GM21529 (cell line): ENCODE measurements at regions not wholly inside any gene's neighbourhood (a gene's known extent, or its start where the extent isn't known, plus 50 kb on each side); places are given as distances from the start of the nearest gene placed in this dataset.

ENCODE experiments used
- ATAC-seq: cut with Tn5 transposase; IDR thresholded peaks from one replicate; pipeline ENCODE4 v1.9.1; 2021; ENCODE audit not compliant: unreplicated experiment

DNA sequence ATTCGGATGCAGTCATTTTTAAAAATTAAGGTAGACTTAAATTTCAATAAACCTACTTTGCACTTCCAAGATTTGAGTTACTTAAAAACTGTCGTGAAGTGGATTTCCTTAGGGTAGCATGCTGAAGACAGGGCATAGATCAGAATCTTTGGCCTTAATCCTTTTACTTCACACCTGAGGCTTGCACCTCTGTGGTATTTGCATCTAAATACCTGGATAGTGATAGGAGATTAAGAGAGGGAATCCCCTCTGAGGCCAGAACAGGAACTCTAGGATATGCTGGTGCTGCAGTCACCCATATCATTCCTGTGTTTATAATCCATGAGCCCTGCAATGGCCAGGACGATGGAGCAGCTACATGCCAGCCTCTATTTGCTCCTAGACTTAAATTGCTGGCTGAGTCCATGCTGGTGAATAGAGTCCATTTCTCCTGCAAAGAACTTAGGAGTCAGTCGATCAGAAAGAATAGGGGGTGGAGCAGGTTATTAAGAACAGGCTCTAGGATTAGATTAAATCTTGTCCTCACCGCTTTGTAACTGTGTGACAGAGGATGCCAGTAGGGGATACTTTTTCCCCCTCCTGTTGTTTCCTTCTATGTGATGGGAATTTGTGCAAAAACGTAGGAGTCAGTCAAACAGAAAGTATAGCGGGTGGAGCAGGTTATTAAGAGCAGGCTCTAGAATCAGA is 333.6 kb downstream of the DUSP10 start:
- no peak for ATAC-seq

DNA sequence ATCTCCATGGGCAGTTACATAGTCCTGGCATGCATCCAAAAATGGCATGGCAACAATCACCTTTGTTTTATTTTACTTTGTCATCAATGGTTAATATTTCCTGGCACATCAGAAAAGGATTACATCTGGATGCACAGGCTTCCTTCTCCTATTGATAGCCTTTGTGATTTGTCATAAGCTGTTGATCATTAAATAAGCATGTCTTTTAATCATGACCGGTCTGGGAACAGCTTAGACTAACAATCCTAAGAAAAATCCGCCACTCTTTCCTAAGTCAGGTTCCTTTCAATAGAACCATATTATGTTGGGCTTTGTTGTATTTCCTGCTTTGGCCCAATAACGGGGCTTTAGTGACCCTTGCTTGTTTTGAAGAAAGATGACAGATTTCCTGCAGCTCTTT is 330.6 kb downstream of the DUSP10 start:
- ATAC-seq, result no peak

DNA sequence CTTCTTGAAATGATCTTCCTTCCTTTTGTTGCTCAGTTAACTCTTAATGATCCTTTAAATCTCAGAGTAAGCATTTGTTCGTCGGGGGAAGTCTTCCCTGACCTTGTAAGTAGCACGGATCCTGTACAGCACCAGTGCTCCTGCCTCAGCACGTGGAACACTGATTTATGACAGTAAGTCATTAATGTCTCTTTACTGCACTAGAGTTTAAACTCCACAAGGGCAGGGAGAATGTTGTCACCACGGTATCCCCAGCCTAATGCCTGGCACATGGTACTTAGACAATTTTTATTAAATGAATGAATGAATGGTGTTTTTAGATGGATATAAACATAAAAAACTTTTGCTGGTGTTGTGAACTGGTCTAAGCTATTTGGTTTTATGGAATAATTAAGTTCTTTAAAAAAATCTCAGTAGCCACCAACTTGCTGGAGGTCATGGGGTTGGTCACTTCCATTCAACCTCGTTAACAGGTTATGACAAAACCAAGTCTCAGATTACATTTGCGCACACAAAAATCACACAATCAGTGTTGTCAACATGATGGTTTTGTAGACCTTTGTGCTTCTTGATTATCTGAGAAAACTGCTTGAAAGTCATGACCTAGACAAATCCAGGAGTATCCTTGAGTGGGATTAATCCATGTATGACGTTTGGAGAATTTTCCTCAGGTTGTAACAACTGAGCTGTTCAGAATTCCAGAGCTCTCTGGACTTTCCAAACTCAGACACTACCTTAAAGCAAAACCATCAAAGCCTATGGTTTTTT is 326.9 kb downstream of the DUSP10 start:
- no peak for ATAC-seq

DNA sequence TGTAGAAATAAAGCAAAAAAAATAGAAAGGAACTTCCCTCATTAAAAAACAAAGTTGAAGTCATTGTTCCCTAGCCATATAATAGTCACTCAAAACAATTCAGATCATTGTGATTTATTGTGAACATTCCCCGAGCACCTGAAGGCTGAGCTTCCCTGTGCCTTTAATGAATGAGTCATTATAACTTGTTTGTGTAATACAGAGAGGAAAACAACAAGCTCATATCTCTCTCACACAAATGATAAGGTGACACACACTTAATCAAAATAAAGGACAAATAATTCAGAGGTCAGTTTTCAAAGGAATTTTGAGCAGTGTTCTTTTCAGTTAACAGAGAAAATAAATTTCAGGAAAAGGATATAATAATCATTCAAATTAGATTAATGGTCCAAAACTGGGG is 326.2 kb downstream of the DUSP10 start:
- no peak for ATAC-seq

DNA sequence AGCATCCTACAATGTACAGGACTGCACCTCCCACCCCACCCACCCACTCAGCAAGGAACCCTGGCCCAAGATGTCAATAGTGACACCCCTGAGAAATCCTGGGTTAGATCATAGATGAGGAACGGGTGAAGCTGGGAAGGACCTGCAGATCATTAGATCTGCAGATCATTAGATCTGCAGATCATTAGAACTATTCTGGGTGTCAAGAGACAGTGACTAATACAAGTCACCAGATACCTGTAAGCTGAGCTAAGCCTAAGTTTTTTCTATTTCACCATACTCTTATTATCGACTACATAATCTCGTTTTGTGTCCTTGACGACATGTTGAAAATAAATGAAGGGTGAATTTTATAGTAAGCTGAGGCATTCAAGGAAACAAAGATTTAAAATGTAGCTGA is 325.7 kb downstream of the DUSP10 start:
- no peak for ATAC-seq

DNA sequence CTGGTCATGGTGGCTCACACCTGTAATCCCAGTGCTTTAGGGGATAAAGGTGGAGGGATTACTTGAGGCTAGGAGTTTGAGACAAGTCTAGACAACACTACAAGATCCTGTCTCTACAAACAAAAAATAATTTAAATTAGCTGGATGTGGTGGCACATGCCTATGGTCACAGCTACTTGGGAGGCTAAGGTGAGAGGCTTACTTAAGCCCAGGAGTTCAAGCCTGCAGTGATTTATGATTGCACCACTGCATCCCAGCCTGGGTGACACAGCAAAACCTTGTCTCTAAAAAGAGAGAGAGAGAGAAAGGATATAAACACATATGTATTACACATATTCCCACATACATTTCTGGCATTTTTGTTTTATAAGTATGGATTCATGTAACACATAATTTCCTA is 325.2 kb downstream of the DUSP10 start:
- ATAC-seq, result no peak

DNA sequence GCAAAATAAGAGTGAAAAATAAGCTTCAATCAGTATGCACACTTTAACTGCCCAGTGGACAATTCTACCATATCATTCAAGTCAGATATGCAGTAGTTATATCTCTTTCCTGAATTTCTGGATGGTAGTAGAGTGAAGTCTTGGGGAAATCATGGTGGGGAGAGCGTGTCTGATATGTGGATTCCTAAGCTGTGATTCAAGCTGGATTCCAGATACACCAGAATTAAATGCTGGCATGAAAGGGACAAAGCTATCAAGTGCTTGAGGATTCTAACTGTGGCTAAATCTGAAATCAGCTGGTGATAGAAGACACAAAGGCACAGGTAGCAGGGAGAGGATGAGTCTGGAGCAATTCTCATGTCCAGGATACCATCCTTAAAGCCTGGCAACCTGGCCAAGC is 323.5 kb downstream of the DUSP10 start:
- no peak for ATAC-seq

DNA sequence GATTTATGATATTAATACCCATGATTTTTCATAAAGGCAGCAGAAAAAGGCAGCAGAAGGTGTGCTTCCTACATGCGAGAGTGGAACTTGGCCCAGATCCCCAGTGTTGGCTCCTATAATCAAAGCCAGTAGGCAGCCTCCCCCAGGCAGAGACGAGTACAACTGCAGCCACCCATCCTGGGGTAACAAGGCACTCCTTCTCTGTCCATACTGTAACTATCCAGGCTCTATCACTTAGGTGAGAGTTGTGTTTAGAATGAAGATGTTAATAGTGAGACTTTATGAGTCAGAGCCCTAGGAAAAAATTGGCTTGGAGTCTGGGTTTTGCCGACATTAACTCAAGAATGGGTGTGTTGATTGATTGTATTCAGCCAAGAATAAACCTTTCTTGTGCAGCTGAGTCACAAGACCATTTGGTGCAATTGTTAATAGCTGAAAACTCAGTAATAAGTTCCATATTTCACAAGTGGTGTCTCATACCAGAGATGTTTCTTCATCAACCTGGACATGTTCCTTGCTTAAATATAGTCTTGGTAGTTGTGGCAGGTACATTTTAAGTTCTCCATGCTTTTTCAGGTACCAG is 322.3 kb downstream of the DUSP10 start:
- ATAC-seq, result no peak

DNA sequence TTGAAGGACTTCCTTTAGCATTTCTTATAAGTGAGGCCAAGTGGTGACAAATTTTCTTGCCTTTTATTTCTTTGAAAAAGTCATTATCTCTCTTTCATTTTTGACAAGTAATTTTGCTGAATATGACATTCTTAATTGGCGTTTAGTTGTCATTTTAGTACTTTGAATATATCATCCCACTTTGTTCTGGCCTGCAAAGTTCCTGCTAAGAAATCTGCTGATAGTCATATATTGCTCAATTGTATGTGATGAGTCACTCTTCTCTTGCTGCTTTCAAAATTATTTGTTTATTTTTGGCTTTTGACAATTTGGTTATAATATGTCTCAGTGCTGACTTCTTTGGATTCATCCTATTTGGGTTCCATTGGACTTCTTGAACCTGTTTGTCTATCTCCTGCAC is 312.6 kb downstream of the DUSP10 start:
- ATAC-seq, result no peak

DNA sequence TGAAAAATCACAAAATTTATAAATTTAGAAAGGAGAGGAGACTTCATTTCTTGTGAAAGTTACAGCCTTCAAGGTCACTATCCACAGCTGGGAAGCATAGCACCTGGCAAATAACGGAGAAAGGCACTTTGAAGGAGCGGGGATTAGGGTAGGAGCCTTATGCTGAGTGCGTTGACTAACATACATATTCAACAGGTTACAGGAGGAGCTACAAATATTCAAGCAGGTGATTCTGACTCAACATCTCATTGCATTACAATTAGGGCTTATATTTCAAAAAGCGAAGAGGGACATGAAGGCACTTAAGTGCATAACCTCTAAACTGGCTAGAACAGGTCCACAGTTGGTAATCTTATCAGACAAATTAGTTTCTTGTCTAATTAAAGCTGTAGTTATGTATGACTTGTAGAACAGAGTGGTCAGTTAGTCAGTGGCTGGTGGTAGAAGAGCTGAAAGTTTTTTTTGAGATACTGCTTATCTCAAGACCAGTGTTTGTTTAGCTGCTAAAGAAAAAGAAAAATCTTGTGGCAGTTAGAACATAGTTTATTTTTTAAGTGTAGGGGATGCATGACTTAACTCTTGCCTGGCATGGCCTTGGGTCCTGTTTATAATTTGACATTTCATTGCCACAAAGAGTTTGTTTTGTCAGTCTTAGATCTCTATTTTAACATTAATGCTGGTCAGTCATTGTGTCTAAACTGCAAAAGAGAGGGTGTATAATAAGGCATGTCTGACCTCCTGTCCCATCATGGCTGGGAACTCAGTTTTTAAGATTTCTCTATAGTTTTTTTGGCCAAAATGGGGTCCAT is 311.5 kb downstream of the DUSP10 start:
- ATAC-seq, result no peak

DNA sequence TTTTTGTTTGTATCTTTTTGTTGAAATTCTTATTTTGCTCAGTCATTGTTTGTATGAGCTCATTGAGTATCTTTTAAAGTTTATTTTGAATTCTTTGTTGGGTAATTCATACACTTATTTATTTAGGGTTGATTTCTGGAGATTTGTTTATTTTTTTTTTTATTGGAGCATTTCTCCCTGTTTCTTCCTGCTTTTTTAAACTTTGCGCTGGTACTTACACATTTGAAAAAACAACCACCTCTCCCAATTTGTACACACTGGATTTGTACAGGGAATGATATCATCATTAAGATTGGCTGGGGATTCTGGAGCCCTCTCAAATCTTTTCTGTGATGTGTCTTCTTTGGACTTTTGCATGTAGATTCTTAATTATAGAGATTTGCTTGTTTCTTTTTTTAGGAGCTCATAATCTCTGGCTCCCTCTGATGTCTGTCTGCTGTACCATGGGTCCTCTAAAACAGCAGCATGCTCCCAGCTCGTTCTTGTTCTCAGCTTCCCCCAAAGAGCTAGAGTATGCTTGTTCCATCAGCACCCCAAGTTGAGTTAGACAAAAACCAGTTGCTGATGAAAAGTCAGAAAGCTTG is 310.7 kb downstream of the DUSP10 start:
- no peak for ATAC-seq

DNA sequence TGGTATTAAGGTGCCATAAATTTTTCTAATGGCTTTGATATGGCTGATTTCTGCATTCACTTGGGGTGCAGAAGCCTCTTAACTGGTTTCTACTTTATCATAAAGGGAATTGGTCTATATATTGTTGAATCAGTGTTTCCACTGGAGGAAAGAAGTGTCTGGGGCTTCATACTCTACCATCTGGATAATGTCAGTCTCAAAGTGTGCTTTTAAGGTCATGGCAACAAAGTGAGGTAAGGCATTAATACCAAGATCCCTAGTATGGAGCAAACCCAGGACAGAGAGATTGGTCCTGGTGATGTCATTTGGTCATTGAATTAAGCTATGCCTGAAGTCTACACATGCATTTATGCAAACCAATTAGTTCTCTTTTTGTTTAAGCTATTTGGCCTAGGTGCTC is 309.9 kb downstream of the DUSP10 start:
- ATAC-seq, result no peak

DNA sequence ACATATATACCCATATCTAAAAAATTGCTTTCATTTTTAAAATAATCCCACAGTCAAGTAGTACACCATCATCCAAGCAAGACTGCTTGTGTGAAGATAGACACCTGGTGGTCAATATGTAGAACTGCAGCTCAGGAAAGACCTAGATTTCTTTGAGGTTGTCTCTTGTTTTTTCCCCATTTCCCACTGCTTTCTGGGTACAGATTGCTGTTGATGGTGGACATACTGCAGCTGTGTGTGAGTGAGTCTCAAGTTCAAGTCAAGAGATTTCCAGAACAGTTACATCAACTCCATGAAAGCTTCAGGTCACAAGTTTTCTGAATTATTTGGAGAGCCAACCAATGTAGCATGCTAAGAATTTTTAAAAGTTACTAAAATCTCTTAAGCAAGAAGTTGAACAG is 306.4 kb downstream of the DUSP10 start:
- peak; percentile 50 for ATAC-seq

DNA sequence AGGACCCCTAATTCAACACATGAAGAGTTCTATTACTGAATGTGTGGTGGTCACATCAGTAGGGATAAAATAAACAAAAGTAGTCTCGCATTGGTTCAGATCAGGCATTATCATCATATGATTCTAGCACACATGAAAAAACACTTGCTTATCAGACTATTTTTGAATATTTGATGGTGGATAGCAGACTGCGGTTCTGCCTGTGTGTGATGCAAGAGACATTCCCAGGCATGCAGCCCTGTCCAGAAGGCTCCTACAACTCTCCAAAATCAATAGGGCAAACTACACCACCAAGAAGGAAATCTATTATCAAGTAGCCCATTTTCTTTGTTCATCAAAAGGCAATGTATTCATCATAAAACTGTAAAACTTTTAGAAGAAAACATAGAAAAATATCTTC is 304.7 kb downstream of the DUSP10 start:
- ATAC-seq, result no peak

DNA sequence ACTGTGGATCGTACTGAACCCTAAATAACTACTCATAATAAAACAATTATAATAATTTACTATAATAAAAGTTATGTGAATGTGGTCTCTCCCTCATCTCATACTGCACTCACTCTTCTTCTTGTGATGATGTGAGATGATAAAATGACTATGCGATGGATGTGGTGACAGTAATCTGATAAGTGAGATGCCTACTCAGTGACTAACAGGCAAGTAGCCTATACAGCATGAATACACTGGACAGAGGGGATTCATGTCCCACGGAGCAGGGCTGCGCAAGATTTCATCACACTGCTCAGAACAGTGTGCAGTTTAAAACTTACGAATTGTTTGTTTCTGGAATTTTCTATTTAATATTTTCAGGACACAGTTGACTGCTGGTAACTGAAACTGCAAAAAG is 304.0 kb downstream of the DUSP10 start:
- no peak for ATAC-seq

DNA sequence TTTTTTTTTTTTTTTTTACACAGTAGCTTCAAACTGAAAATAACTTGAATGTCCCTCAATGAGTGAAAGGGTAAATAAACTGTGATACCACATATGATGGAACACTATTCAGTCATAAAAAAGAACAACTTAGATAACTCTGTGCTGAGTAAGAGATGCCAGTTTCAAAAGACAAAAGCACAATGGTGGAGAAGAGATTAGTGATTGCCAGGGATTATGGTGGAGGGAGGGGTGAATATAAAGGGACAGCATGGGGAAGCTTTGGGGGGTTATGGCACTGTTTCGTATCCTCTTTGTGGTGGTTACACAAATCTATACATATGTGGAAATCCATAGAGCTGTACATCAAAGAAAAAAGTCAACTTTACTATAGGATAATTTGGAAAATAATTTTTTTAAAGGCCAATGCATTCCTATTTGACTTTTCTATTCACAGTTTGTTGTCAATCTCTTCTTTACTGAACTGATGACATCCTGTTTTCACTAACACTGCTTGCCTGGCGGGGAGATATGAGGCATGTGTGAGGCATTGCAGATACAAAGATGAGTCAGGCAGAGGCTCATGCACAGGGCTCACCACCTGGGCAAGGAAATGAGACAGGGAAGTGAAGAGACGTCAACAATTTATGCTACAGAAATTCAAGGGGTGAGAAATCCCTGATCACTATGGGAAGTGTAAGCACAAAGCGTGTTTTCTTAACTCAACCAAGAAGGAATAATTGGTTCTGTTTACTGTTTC is 302.7 kb downstream of the DUSP10 start:
- peak; percentile 90 for ATAC-seq

DNA sequence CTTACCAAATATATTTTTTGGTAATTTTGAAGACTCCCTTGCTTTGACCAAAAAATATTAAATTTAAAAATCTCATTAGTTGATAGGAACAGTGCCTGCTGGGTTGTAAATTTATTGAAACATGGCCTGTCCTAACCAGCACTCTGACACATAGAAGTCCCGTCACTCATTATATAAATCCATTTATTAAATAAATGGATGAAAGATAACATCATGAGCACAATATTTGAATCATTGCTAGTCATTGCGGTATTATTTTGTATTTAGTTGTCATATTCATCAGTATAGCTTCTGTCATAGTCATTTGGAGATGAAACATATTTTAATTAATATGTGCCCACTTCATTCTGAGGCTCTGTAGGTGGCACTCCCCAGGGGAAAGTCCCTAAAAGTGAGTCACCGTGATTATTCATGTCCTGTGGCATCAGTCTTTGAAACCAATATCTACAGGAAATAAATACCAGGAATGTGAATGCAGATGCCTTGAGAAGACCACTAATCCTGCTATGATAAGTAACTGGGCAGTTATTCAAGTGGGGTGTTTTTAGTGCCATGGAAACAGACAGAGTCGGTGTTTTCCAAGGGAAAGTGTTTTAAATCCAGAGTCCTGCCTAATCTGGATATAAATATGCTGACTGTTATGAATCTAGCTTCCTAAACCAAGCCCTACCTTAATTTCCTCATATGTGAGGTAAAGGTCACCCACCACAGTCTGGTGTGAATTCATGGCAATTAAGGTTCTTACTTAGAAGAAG is 302.0 kb downstream of the DUSP10 start:
- ATAC-seq, result peak; percentile 24

DNA sequence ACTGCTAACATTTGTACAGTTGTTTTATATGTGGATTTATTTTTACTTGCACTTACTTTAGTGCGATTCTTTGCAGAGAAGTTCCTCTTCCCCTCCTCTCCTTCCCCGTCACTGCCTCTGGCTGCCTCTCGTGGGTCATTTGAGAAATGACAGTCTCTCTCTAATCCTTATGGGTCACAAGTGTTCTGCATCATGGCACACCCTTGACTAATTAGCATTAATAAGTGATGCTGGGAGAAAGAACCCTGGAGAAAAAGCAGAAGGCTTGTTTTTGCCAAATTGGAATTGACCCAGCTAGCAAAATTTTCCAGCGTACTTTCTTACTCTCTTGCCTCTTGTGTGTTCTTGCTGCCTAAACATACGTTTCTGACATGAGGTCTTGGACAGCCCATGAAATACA is 301.2 kb downstream of the DUSP10 start:
- no peak for ATAC-seq

DNA sequence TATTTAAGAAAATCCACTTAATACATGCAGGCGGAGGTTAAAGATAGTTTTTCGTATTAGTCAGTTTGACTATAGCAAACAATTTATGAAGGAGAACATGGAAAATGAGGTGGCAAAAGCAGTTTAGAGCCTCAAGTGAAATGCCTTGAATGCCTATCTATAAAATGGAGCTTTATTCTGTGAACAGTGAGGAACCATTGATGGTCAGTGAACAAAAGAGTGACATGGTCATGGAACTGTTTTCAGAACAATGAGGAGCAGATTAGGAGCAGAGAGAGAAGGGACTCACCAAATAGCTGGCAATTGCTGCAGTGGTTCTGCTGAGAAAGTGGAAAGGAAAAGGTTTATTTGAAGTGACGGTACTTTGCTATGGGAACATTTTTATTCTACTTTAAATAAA is 299.8 kb downstream of the DUSP10 start:
- ATAC-seq, result no peak

DNA sequence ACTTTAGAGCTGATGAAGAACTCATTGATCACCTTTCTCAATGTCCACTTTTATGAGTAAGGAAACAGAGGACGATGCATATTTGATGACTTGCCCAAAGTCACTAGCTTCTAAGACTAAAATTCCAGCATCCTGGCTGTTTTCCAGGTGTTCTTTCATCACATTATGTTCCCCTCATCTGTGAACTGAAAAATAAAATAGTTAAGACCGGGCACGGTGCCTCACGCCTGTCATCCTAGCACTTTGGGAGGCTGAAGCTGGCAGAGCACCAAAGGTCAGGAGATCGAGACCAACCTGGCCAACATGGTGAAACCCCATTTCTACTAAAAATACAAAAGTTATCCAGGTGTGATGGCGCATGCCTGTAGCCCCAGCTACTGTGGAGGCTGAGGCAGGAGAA is 297.5 kb downstream of the DUSP10 start:
- no peak for ATAC-seq
